ENCODE measurements at regions not wholly inside any gene's neighbourhood (a gene's known extent, or its start where the extent isn't known, plus 50 kb on each side); places are given as distances from the start of the nearest gene placed in this dataset.

DNA sequence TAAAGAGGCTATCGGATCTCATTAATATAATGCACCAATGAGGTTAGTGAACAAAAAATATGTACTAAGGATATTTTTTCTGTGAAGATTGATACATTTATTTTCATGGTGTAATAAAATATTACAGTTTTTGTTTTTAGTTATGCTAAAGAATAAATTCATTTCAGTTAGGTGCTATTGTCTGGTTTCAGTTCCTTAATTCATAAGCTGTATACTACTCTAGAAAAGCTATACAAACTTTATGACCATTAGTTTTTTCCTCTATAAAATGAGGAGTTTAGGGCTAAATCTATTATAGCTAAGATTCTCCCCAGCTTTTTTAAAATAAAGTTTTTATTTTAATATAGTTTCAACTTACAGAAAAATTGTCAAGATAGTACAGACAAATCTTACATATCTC, 1311.7 kb upstream of the NXPH2 start (continued):
- TF ChIP-seq, protein P1, sequence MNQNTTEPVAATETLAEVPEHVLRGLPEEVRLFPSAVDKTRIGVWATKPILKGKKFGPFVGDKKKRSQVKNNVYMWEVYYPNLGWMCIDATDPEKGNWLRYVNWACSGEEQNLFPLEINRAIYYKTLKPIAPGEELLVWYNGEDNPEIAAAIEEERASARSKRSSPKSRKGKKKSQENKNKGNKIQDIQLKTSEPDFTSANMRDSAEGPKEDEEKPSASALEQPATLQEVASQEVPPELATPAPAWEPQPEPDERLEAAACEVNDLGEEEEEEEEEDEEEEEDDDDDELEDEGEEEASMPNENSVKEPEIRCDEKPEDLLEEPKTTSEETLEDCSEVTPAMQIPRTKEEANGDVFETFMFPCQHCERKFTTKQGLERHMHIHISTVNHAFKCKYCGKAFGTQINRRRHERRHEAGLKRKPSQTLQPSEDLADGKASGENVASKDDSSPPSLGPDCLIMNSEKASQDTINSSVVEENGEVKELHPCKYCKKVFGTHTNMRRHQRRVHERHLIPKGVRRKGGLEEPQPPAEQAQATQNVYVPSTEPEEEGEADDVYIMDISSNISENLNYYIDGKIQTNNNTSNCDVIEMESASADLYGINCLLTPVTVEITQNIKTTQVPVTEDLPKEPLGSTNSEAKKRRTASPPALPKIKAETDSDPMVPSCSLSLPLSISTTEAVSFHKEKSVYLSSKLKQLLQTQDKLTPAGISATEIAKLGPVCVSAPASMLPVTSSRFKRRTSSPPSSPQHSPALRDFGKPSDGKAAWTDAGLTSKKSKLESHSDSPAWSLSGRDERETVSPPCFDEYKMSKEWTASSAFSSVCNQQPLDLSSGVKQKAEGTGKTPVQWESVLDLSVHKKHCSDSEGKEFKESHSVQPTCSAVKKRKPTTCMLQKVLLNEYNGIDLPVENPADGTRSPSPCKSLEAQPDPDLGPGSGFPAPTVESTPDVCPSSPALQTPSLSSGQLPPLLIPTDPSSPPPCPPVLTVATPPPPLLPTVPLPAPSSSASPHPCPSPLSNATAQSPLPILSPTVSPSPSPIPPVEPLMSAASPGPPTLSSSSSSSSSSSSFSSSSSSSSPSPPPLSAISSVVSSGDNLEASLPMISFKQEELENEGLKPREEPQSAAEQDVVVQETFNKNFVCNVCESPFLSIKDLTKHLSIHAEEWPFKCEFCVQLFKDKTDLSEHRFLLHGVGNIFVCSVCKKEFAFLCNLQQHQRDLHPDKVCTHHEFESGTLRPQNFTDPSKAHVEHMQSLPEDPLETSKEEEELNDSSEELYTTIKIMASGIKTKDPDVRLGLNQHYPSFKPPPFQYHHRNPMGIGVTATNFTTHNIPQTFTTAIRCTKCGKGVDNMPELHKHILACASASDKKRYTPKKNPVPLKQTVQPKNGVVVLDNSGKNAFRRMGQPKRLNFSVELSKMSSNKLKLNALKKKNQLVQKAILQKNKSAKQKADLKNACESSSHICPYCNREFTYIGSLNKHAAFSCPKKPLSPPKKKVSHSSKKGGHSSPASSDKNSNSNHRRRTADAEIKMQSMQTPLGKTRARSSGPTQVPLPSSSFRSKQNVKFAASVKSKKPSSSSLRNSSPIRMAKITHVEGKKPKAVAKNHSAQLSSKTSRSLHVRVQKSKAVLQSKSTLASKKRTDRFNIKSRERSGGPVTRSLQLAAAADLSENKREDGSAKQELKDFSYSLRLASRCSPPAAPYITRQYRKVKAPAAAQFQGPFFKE (tag by site-specific recombination; IDR thresholded peaks at IDR 0.05; ENCODE audit: borderline replicate concordance) = no peak

DNA sequence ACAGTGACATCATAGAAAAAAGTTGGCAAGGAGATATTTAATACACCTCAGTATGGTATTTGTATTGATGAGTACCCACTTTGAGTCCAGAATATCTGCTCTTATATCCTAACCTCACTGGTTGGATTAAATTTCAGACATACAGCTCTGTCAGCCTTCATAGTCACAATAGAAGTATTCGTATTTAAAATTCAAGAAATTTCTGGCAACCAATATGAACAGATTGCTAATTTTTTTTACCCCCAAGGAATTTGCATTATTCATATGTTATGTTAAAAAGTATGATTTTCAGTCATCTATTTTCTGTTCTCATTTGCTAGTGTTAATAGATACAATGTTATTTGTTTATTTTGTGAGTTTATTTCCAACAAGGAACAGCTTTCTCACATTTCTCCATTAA, 1306.8 kb upstream of the NXPH2 start:
- no peaks in the 10 kb centered on the region for H3K9me3 ChIP-seq (ENCODE audit: control insufficient read depth, insufficient read depth, low read depth, low read length)
- TF ChIP-seq ZNF223 (tag by site-specific recombination; IDR thresholded peaks at IDR 0.05) (no peak), GLI2 (tag by site-specific recombination; IDR thresholded peaks at IDR 0.05; ENCODE audit: borderline replicate concordance, low read depth) (no peak)
- TF ChIP-seq, protein P2, sequence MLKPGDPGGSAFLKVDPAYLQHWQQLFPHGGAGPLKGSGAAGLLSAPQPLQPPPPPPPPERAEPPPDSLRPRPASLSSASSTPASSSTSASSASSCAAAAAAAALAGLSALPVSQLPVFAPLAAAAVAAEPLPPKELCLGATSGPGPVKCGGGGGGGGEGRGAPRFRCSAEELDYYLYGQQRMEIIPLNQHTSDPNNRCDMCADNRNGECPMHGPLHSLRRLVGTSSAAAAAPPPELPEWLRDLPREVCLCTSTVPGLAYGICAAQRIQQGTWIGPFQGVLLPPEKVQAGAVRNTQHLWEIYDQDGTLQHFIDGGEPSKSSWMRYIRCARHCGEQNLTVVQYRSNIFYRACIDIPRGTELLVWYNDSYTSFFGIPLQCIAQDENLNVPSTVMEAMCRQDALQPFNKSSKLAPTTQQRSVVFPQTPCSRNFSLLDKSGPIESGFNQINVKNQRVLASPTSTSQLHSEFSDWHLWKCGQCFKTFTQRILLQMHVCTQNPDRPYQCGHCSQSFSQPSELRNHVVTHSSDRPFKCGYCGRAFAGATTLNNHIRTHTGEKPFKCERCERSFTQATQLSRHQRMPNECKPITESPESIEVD (tag by site-specific recombination; IDR thresholded peaks at IDR 0.05) = no peak
- CTCF ChIA-PET = no interaction called here
- no peaks in the 10 kb centered on the region for H3K4me1 ChIP-seq (ENCODE audit: control insufficient read depth, insufficient read depth, low read length)
- H3K27ac ChIP-seq (ENCODE audit: extremely low read depth, low read depth, low read length) = no peak overlapping the region
- no peak overlapping the region for H3K4me3 ChIP-seq (ENCODE audit: low read depth, low read length)
- no peaks in the 10 kb centered on the region for H3K36me3 ChIP-seq (ENCODE audit: control insufficient read depth in 2 of 2, insufficient read depth in 1 of 2, low read length in 2 of 2)
- POLR2A ChIA-PET = no interaction called here

DNA sequence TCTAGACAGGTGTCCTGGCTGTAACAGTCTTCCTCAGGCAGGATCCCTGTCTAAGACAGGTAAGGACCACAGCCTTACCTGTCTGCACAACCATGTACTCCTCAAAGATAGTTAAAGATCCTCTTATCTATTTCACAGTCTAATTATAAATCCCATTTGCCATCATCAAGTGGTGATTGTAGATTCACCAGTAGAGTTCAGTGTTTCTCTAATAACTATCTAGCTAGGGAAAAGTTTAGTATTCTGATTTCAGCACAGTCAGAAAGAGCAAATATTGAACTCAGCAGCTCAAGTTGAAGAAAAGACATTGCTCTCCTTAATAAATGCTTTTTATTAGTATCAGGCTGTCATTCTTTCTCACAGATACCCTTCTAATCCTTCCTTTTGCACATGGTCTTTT, 1305.5 kb upstream of the NXPH2 start:
- H3K4me1 ChIP-seq (ENCODE audit: control insufficient read depth, insufficient read depth, low read length) = no peaks in the 10 kb centered on the region
- ChIA-PET CTCF (interaction anchor here (0.6 to 1.4 kb wide), 4 partner anchors 10 to 778 kb away, joined by 3 to 5 read pairs (median 3); no protein-coding TSS in a partner anchor), POLR2A (no interaction called here)
- TF ChIP-seq ZFP41 (tag by site-specific recombination; IDR thresholded peaks at IDR 0.05; ENCODE audit: borderline replicate concordance) (no peak), ZNF585B (tag by site-specific recombination; IDR thresholded peaks at IDR 0.05) (no peak), ZNF654 (tag by site-specific recombination; IDR thresholded peaks at IDR 0.05; ENCODE audit: low read depth) (peak; percentile 10; the same call in 1 of the 2 replicates)
- H3K4me3 ChIP-seq (ENCODE audit: low read depth, low read length) = no peak overlapping the region
- H3K27ac ChIP-seq (ENCODE audit: extremely low read depth, low read depth, low read length) = no peak overlapping the region
- no peaks in the 10 kb centered on the region for H3K9me3 ChIP-seq (ENCODE audit: control insufficient read depth, insufficient read depth, low read depth, low read length)
- no peaks in the 10 kb centered on the region for H3K36me3 ChIP-seq (ENCODE audit: control insufficient read depth in 2 of 2, insufficient read depth in 1 of 2, low read length in 2 of 2)

DNA sequence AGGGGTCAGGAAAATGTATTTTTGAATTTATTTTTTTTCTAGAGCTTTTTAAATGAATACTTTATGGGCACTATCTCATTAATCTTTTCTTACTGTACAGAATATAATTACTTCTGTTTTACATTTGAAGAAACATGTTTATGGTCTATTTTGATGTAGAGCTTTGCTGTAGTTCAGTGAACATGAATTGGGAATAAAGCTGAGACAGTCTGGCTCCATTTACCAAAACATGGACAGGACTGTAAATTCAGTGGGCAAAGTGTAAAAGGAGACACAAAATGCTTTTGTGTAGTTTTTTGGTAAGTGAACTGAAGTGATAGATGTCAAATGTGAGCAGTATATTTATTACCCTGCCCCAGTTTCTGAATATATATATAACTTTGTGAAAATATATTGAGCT, 1298.8 kb upstream of the NXPH2 start:
- H3K27ac ChIP-seq (ENCODE audit: extremely low read depth, low read depth, low read length) = no peak overlapping the region
- H3K36me3 ChIP-seq (ENCODE audit: control insufficient read depth in 2 of 2, insufficient read depth in 1 of 2, low read length in 2 of 2) = no peaks in the 10 kb centered on the region
- ChIA-PET POLR2A (no interaction called here), CTCF (interaction anchor here (0.6 to 1.3 kb wide), 3 partner anchors 777 to 979 kb away, joined by 3 to 4 read pairs (median 3); no protein-coding TSS in a partner anchor)
- H3K9me3 ChIP-seq (ENCODE audit: control insufficient read depth, insufficient read depth, low read depth, low read length) = no peaks in the 10 kb centered on the region
- H3K4me3 ChIP-seq (ENCODE audit: low read depth, low read length) = no peak overlapping the region
- H3K4me1 ChIP-seq (ENCODE audit: control insufficient read depth, insufficient read depth, low read length) = no peaks in the 10 kb centered on the region
- no peak for TF ChIP-seq ZNF175 (tag by site-specific recombination; IDR thresholded peaks at IDR 0.05)
- TF ChIP-seq ZNF214 (tag by site-specific recombination; IDR thresholded peaks at IDR 0.05; ENCODE audit: borderline replicate concordance) = no peak
- TF ChIP-seq ZNF548 (tag by site-specific recombination; IDR thresholded peaks at IDR 0.05) = no peak
- TF ChIP-seq ZNF624 (tag by site-specific recombination; IDR thresholded peaks at IDR 0.05) = no peak
